ENCODE measurements at regions not wholly inside any gene's neighbourhood (a gene's known extent, or its start where the extent isn't known, plus 50 kb on each side); places are given as distances from the start of the nearest gene placed in this dataset.
"Not testable (repeated sequence)": the region's sequence is repeated elsewhere in the genome, so short reads cannot be mapped to it uniquely, and the experiment has no call there.

GRCh38 chr16:85525420-85526184 lies 87.5 kb upstream of the GSE1 start:
- in situ Hi-C loops (cut with HindIII; ENCODE audit: low pct_unique_long_range_greater_than_20kb, low sequenced_read_pairs): no loop called here
- no peak for DNase-seq (ENCODE audit: low read depth)

GRCh38 chr16:85526185-85526974 lies 86.7 kb upstream of the GSE1 start:
- in situ Hi-C loops (cut with HindIII; ENCODE audit: low pct_unique_long_range_greater_than_20kb, low sequenced_read_pairs): no loop called here

GRCh38 chr16:85527042-85527766 lies 85.9 kb upstream of the GSE1 start:
- in situ Hi-C loops (cut with HindIII; ENCODE audit: low pct_unique_long_range_greater_than_20kb, low sequenced_read_pairs): no loop called here

More at GRCh38 chr16:85526185-85526974, 86.7 kb upstream of the GSE1 start:
- DNase-seq (ENCODE audit: low read depth): no peak

GRCh38 chr16:85527767-85528297 lies 85.3 kb upstream of the GSE1 start:
- in situ Hi-C loops (cut with HindIII; ENCODE audit: low pct_unique_long_range_greater_than_20kb, low sequenced_read_pairs): no loop called here
- no peak for DNase-seq (ENCODE audit: low read depth)

More at GRCh38 chr16:85527042-85527766, 85.9 kb upstream of the GSE1 start:
- no peak for DNase-seq (ENCODE audit: low read depth)

- no peak for DNase-seq (ENCODE audit: low read depth)
These were observed 84.4 kb upstream of the GSE1 start for GRCh38 chr16:85528528-85529387.

DNA sequence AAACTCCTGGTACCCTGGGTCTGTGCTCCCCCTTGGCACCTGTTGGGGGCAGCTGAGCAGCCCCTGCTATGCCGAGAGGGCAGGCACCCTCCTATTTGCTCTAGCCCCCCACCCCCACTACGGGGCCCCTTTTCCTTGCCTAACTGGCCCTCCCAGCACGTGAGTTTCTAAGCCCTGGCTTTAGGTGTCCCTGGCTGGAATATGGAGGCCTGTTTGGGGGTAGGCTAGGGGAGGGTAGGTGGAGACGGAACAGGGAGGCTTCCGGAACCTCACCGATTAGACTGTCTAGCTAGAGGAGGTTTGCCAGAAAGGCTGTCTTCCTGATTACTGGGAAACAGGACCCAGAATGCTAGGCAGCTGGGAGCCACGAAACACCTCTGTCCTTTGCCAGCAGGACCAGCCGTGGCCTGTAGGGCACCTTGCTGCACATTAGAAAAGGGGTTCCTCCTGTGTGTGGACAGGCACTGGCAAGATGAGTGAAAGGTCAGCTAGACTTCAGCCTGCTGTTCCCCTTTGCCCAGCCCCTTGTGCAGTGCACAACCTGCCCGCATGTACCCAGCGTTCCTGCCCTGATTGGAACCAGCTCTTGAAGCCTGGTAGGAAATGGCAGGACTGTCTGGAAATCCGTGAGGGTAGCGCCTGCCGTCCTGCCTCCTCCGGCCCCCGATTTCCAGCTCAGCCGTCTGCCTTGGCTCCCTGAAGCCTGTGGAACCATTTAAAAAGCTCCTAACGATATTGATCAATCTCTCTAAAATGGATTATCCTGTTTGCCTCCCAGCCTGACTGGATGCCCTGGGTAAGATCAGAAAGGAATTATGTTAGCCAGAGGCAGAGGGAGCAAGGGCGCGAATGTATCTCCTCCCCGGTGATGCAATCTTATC lies 83.4 kb upstream of the GSE1 start:
- in situ Hi-C loops (cut with HindIII; ENCODE audit: low pct_unique_long_range_greater_than_20kb, low sequenced_read_pairs): no loop called here
- no peak for DNase-seq (ENCODE audit: low read depth)

More at GRCh38 chr16:85528528-85529387, 84.4 kb upstream of the GSE1 start:
- in situ Hi-C loops (cut with HindIII; ENCODE audit: low pct_unique_long_range_greater_than_20kb, low sequenced_read_pairs): no loop called here

GRCh38 chr16:85530370-85530739 lies 82.8 kb upstream of the GSE1 start:
- DNase-seq (ENCODE audit: low read depth): no peak
- in situ Hi-C loops (cut with HindIII; ENCODE audit: low pct_unique_long_range_greater_than_20kb, low sequenced_read_pairs): no loop called here

- no peak for DNase-seq (ENCODE audit: low read depth)
- in situ Hi-C loops (cut with HindIII; ENCODE audit: low pct_unique_long_range_greater_than_20kb, low sequenced_read_pairs): no loop called here
These were observed 81.6 kb upstream of the GSE1 start for GRCh38 chr16:85531516-85531915.

- no peak for DNase-seq (ENCODE audit: low read depth)
- in situ Hi-C loops (cut with HindIII; ENCODE audit: low pct_unique_long_range_greater_than_20kb, low sequenced_read_pairs): no loop called here
These were observed 81.0 kb upstream of the GSE1 start for GRCh38 chr16:85532147-85532546.

- in situ Hi-C loops (cut with HindIII; ENCODE audit: low pct_unique_long_range_greater_than_20kb, low sequenced_read_pairs); DNase-seq (ENCODE audit: low read depth): not testable (repeated sequence)
These were observed 79.5 kb upstream of the GSE1 start for GRCh38 chr16:85533593-85533992.

GRCh38 chr16:85534536-85535351 lies 78.4 kb upstream of the GSE1 start:
- DNase-seq (ENCODE audit: low read depth): no peak
- in situ Hi-C loops (cut with HindIII; ENCODE audit: low pct_unique_long_range_greater_than_20kb, low sequenced_read_pairs): no loop called here

DNA sequence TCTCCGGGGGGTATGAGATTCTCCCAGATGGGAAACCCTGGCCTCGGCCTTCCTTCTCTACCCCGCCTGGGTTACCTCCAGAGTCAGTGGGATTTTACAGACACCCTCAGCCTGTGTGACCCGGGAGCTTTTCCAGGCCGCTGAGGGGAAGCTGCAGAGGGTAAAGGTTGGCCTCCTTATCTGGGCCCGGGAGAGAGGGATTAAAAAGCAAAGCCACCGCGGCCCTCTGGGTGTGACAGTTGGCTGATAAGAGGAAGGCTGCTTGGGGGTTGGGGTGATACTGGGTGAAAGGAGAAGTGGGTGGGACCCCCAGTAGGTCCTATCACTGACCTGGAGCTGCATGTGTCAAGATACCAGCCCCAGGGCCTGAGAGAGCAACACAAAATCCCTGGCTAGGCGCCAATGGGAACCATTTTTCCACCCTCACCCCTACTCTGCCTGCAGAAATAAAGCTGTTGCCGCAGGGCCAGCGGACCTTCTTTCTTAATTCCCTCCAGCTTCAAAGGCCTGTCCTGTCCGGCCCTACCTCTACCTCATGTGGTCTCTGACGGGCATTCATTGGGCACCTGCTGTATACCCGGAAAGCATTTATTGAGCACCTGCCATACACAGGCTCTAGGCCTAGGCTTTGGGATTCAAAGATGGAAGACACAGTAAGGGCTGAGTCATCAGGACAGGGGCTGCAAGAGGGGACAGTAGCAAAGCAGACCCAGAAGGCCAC lies 77.6 kb upstream of the GSE1 start:
- no peak for DNase-seq (ENCODE audit: low read depth)
- in situ Hi-C loops (cut with HindIII; ENCODE audit: low pct_unique_long_range_greater_than_20kb, low sequenced_read_pairs): no loop called here

- no peak for DNase-seq (ENCODE audit: low read depth)
- in situ Hi-C loops (cut with HindIII; ENCODE audit: low pct_unique_long_range_greater_than_20kb, low sequenced_read_pairs): no loop called here
These were observed 77.1 kb upstream of the GSE1 start for GRCh38 chr16:85536073-85536410.

- in situ Hi-C loops (cut with HindIII; ENCODE audit: low pct_unique_long_range_greater_than_20kb, low sequenced_read_pairs): no loop called here
- DNase-seq (ENCODE audit: low read depth): no peak
These were observed 76.5 kb upstream of the GSE1 start for GRCh38 chr16:85536411-85537330.

- DNase-seq (ENCODE audit: low read depth): no peak
- in situ Hi-C loops (cut with HindIII; ENCODE audit: low pct_unique_long_range_greater_than_20kb, low sequenced_read_pairs): no loop called here
These were observed 75.8 kb upstream of the GSE1 start for GRCh38 chr16:85537331-85537788.

Data from Caki2 (cell line).